Smooth muscle cell (in vitro differentiated cells): ENCODE measurements at regions not wholly inside any gene's neighbourhood (a gene's known extent, or its start where the extent isn't known, plus 50 kb on each side); places are given as distances from the start of the nearest gene placed in this dataset.
A peak's percentile ranks its signal among the peaks of the same experiment; 100 is the strongest.

ENCODE experiments used
- DNase-seq: peaks from one replicate; lab custom pipeline; 2025; ENCODE audit not compliant: unreplicated experiment; lab: John Stamatoyannopoulos, UW
- H2AFZ ChIP-seq: fragments of 200-600 bp; sonication (generic); 2 replicates; pipeline ENCODE4 v1.6.0; 2016; ENCODE audit warnings: antibody characterized with exemption, low read depth, mild to moderate bottlenecking
- H3F3A ChIP-seq: fragments of 200-600 bp; sonication (generic); 2 replicates; pipeline ENCODE4 v1.6.0; 2017; ENCODE audit warnings: antibody characterized with exemption, low read depth
- H3K27ac ChIP-seq: fragments of 200-600 bp; sonication (generic); 2 replicates; pipeline ENCODE4 v1.5.1; 2016; ENCODE audit warnings: low read depth, mild to moderate bottlenecking
- H3K27me3 ChIP-seq: fragments of 200-600 bp; sonication (generic); 2 replicates; pipeline ENCODE4 v1.6.1; 2016; ENCODE audit warnings: low read depth, mild to moderate bottlenecking
- H3K36me3 ChIP-seq: fragments of 200-600 bp; sonication (generic); 2 replicates; pipeline ENCODE4 v1.5.1; 2016; ENCODE audit warnings: low read depth
- H3K4me1 ChIP-seq: fragments of 200-600 bp; sonication (generic); 2 replicates; pipeline ENCODE4 v1.5.1; 2016; ENCODE audit warnings: low read depth
- H3K4me2 ChIP-seq: fragments of 200-600 bp; sonication (generic); 2 replicates; pipeline ENCODE4 v1.6.0; 2016; ENCODE audit warnings: mild to moderate bottlenecking
- H3K4me3 ChIP-seq: fragments of 200-600 bp; sonication (generic); 2 replicates; pipeline ENCODE4 v1.5.1; 2016; ENCODE audit warnings: mild to moderate bottlenecking
- H3K79me2 ChIP-seq: fragments of 200-600 bp; sonication (generic); 2 replicates; pipeline ENCODE4 v1.6.0; 2016; ENCODE audit warnings: low read depth, mild to moderate bottlenecking
- H3K9ac ChIP-seq: fragments of 200-600 bp; sonication (generic); 2 replicates; pipeline ENCODE4 v1.6.0; 2016; ENCODE audit warnings: low read depth
- H3K9me3 ChIP-seq: fragments of 200-600 bp; sonication (generic); replicated peaks from 2 replicates; pipeline ENCODE4 v1.5.1; 2016; ENCODE audit warnings: low read depth
- H4K20me1 ChIP-seq: fragments of 200-600 bp; sonication (generic); 2 replicates; pipeline ENCODE4 v1.6.0; 2016; ENCODE audit warnings: low read depth
- CTCF ChIP-seq: fragments of 200-600 bp; sonication (generic); IDR thresholded peaks from 2 replicates; pipeline ENCODE4 v1.5.1; 2017; ENCODE audit warnings: borderline replicate concordance, mild to moderate bottlenecking, antibody characterized with exemption; ENCODE audit not compliant: insufficient read depth, poor library complexity, severe bottlenecking
- WGBS: methylation state at CpG from one replicate; pipeline ENCODE4 v1.1.7; 2016; ENCODE audit warnings: low lambda C conversion rate; 5-methylcytosine and 5-hydroxymethylcytosine counted together

GRCh38 chr2:147173798-147174197 is 671.0 kb upstream of the ACVR2A start:
- H3K9me3 ChIP-seq, result no peaks in the 10 kb centered on the region
- no peaks in the 10 kb centered on the region for H4K20me1 ChIP-seq
- no peak overlapping the region for H3K4me2 ChIP-seq
- H3K27me3 ChIP-seq, result no peaks in the 10 kb centered on the region
- 93% methylated on average over 2 of the region's 2 CpGs for WGBS
- no peaks in the 10 kb centered on the region for H3K4me1 ChIP-seq
- H3K9ac ChIP-seq, result no peak overlapping the region
- H2AFZ ChIP-seq, result no peak overlapping the region
- H3K4me3 ChIP-seq, result no peak overlapping the region
- H3F3A ChIP-seq, result no peaks in the 10 kb centered on the region
- no peak for TF ChIP-seq CTCF
- H3K36me3 ChIP-seq, result no peaks in the 10 kb centered on the region
- no peak for DNase-seq
- H3K27ac ChIP-seq, result no peak overlapping the region
- no peaks in the 10 kb centered on the region for H3K79me2 ChIP-seq

GRCh38 chr2:147173189-147173581 is 671.6 kb upstream of the ACVR2A start:
- H3K9ac ChIP-seq, result no peak overlapping the region
- no peaks in the 10 kb centered on the region for H4K20me1 ChIP-seq
- TF ChIP-seq CTCF, result no peak
- H3K36me3 ChIP-seq, result no peaks in the 10 kb centered on the region
- H3K4me3 ChIP-seq, result no peak overlapping the region
- H3K27ac ChIP-seq, result peak overlapping the region; percentile 6
- H3K4me1 ChIP-seq, result no peaks in the 10 kb centered on the region
- no peaks in the 10 kb centered on the region for H3K9me3 ChIP-seq
- H3K79me2 ChIP-seq, result no peaks in the 10 kb centered on the region
- no peaks in the 10 kb centered on the region for H3K27me3 ChIP-seq
- no peaks in the 10 kb centered on the region for H3F3A ChIP-seq
- H3K4me2 ChIP-seq, result no peak overlapping the region
- no peak for DNase-seq
- WGBS, result 93% methylated on average over 1 of the region's 1 CpG
- no peak overlapping the region for H2AFZ ChIP-seq

GRCh38 chr2:147172493-147173188 is 672.2 kb upstream of the ACVR2A start:
- no peak for DNase-seq
- Histone ChIP-seq H3K4me1 (no peaks in the 10 kb centered on the region), H3K27ac (peak overlapping the region; percentile 6), H3K9me3 (no peaks in the 10 kb centered on the region), H3K4me3 (no peak overlapping the region), H3K79me2 (no peaks in the 10 kb centered on the region), H3K36me3 (no peaks in the 10 kb centered on the region), H2AFZ (no peak overlapping the region), H4K20me1 (no peaks in the 10 kb centered on the region), H3F3A (no peaks in the 10 kb centered on the region), H3K27me3 (no peaks in the 10 kb centered on the region), H3K9ac (no peak overlapping the region), H3K4me2 (no peak overlapping the region)
- 60% methylated on average over 9 of the region's 9 CpGs for WGBS
- no peak for TF ChIP-seq CTCF

- no peaks in the 10 kb centered on the region for H3K4me1 ChIP-seq
- no peaks in the 10 kb centered on the region for H3K9me3 ChIP-seq
- peak overlapping the region; percentile 6 for H3K27ac ChIP-seq
- H3K4me2 ChIP-seq, result peak overlapping the region; percentile 15
- H3K4me3 ChIP-seq, result no peak overlapping the region
- no peak for DNase-seq
- no peaks in the 10 kb centered on the region for H3F3A ChIP-seq
- H3K9ac ChIP-seq, result no peak overlapping the region
- H3K27me3 ChIP-seq, result no peaks in the 10 kb centered on the region
- H3K79me2 ChIP-seq, result no peaks in the 10 kb centered on the region
- 26% methylated on average over 3 of the region's 3 CpGs for WGBS
- no peak overlapping the region for H2AFZ ChIP-seq
- no peaks in the 10 kb centered on the region for H4K20me1 ChIP-seq
- no peaks in the 10 kb centered on the region for H3K36me3 ChIP-seq
- TF ChIP-seq CTCF, result no peak
Observed at GRCh38 chr2:147171941-147172340, 672.9 kb upstream of the ACVR2A start.
